ENCODE measurements at regions not wholly inside any gene's neighbourhood (a gene's known extent, or its start where the extent isn't known, plus 50 kb on each side); places are given as distances from the start of the nearest gene placed in this dataset.

DNA sequence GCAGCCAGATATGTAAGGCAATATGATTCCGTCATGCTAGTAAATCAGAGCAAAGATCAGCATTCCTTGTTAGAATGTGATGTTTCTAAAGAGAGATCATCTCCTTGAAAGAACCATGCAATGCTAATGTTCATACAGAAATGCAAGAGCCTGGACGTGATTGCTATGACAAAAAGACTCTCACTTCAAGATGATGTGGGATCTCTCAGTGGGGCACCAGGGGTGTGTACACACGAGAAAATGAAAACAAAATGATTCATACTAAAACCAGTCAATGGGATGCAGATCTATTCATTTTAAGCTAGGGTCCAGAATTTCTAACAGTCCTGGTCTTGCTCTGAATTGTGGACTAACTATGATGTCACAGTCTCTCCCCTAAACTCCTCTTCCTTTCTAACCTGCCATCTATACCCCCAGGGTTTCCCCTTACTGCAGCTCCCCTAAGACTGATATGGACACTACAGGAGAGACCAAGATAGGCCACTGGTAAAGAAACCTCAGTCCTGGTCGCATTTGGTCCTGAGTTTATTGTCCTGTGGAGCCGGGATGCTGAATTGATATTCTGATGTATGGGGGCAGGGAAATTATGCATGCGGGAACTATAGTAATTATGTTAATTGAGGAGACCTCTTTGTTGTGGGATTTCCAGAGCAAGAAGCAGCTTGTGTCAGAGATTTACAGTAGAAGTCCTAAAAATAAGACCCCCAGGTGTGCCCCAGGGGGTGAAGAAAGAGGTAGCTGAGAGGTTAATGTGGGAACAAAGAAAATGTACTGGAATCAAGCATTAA is 179.0 kb downstream of the PMP22 start:
- Mint-ChIP-seq H3K9me3 (peaks cover 0 to 3% (median 0%) of the 10 kb centered on the region in 7 donors), H3K4me3 (no peak overlapping the region), H3K27ac (no peak overlapping the region), H3K27me3 (ENCODE audit: low read depth in 3 of 3) (peaks cover 0 to 14% (median 3%) of the 10 kb centered on the region in 3 donors), H3K4me1 (no peaks in the 10 kb centered on the region), H3K36me3 (no peaks in the 10 kb centered on the region)
- TF ChIP-seq, protein P1, sequence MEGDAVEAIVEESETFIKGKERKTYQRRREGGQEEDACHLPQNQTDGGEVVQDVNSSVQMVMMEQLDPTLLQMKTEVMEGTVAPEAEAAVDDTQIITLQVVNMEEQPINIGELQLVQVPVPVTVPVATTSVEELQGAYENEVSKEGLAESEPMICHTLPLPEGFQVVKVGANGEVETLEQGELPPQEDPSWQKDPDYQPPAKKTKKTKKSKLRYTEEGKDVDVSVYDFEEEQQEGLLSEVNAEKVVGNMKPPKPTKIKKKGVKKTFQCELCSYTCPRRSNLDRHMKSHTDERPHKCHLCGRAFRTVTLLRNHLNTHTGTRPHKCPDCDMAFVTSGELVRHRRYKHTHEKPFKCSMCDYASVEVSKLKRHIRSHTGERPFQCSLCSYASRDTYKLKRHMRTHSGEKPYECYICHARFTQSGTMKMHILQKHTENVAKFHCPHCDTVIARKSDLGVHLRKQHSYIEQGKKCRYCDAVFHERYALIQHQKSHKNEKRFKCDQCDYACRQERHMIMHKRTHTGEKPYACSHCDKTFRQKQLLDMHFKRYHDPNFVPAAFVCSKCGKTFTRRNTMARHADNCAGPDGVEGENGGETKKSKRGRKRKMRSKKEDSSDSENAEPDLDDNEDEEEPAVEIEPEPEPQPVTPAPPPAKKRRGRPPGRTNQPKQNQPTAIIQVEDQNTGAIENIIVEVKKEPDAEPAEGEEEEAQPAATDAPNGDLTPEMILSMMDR (IDR thresholded peaks at IDR 0.05): no peak
- Histone ChIP-seq H3K36me3 (replicated peaks in 1 of 2; ENCODE audit: control insufficient read depth in 1 of 2, insufficient read depth in 2 of 2, low read length in 2 of 2) (no peaks in the 10 kb centered on the region), H3K27ac (ENCODE audit: low read depth in 1 of 2, low read length in 2 of 2) (no peak overlapping the region), H2AFZ (ENCODE audit: insufficient read depth, low read depth, low read length, poor library complexity, severe bottlenecking) (no peak overlapping the region), H3K9ac (ENCODE audit: insufficient read depth, low read length, poor library complexity, severe bottlenecking) (no peak overlapping the region), H3K79me2 (ENCODE audit: insufficient read depth, low read length) (no peaks in the 10 kb centered on the region), H3K4me3 (replicated peaks in 1 of 3; ENCODE audit: low read depth in 2 of 3, low read length in 3 of 3) (no peak overlapping the region), H3K27me3 (ENCODE audit: control insufficient read depth in 2 of 2, insufficient read depth in 2 of 2, low read length in 2 of 2) (no peaks in the 10 kb centered on the region), H3K4me1 (ENCODE audit: control insufficient read depth in 1 of 2, insufficient read depth in 2 of 2, low read length in 2 of 2) (no peaks in the 10 kb centered on the region), H3K4me2 (replicated peaks; ENCODE audit: extremely low read depth, low read length, poor library complexity, severe bottlenecking) (no peak overlapping the region), H3K9me3 (replicated peaks in 1 of 2; ENCODE audit: control insufficient read depth in 1 of 2, insufficient read depth in 1 of 2, low read length in 2 of 2) (no peaks in the 10 kb centered on the region), H4K20me1 (ENCODE audit: insufficient read depth, low read length) (no peaks in the 10 kb centered on the region)
- intact Hi-C loops (cut with micrococcal nuclease): no loop called here
- 46% methylated on average over 4 of the region's 6 CpGs for WGBS (ENCODE audit: insufficient coverage)
- DNase-seq: no peak

DNA sequence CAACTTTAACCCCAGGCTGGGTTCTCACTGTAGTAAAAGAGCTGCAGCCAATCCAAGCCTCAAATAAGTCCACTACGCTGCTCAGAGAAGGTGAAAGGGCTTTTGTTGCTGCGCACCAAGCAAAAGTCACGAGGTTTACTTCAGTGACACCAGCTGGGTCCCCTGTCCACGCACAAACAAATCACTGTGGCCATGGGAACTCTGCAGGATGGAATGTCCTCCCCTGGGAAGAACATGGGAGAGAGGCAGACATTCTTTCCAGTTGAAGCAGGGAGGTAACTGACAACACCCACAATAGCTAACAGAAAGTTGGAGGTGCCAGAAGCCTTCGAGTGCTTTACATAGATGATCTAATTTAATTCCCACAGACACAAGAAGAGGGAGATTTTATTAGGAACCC is 181.9 kb downstream of the PMP22 start:
- DNase-seq: no peak
- Mint-ChIP-seq H3K27me3 (ENCODE audit: low read depth in 3 of 3) (peaks cover 2 to 8% (median 6%) of the 10 kb centered on the region in 3 donors), H3K4me3 (no peak overlapping the region), H3K9me3 (peaks cover 0 to 3% (median 0%) of the 10 kb centered on the region in 7 donors), H3K4me1 (no peaks in the 10 kb centered on the region), H3K36me3 (no peaks in the 10 kb centered on the region), H3K27ac (no peak overlapping the region)
- Histone ChIP-seq H3K9me3 (replicated peaks in 1 of 2; ENCODE audit: control insufficient read depth in 1 of 2, insufficient read depth in 1 of 2, low read length in 2 of 2) (no peaks in the 10 kb centered on the region), H3K4me1 (ENCODE audit: control insufficient read depth in 1 of 2, insufficient read depth in 2 of 2, low read length in 2 of 2) (no peaks in the 10 kb centered on the region), H3K27me3 (ENCODE audit: control insufficient read depth in 2 of 2, insufficient read depth in 2 of 2, low read length in 2 of 2) (no peaks in the 10 kb centered on the region), H3K36me3 (replicated peaks in 1 of 2; ENCODE audit: control insufficient read depth in 1 of 2, insufficient read depth in 2 of 2, low read length in 2 of 2) (no peaks in the 10 kb centered on the region), H3K27ac (ENCODE audit: low read depth in 1 of 2, low read length in 2 of 2) (no peak overlapping the region), H3K4me3 (replicated peaks in 1 of 3; ENCODE audit: low read depth in 2 of 3, low read length in 3 of 3) (no peak overlapping the region), H2AFZ (ENCODE audit: insufficient read depth, low read depth, low read length, poor library complexity, severe bottlenecking) (no peak overlapping the region), H3K79me2 (ENCODE audit: insufficient read depth, low read length) (no peaks in the 10 kb centered on the region), H3K4me2 (replicated peaks; ENCODE audit: extremely low read depth, low read length, poor library complexity, severe bottlenecking) (no peak overlapping the region), H3K9ac (ENCODE audit: insufficient read depth, low read length, poor library complexity, severe bottlenecking) (no peak overlapping the region), H4K20me1 (ENCODE audit: insufficient read depth, low read length) (no peaks in the 10 kb centered on the region)
- 67% methylated on average over 1 of the region's 5 CpGs for WGBS (ENCODE audit: insufficient coverage)
- intact Hi-C loops (cut with micrococcal nuclease): no loop called here
- TF ChIP-seq, protein P1 (IDR thresholded peaks at IDR 0.05): no peak
